NCI-H2196 (cell line): ENCODE measurements at regions not wholly inside any gene's neighbourhood (a gene's known extent, or its start where the extent isn't known, plus 50 kb on each side); places are given as distances from the start of the nearest gene placed in this dataset.
"Not testable (repeated sequence)": the region's sequence is repeated elsewhere in the genome, so short reads cannot be mapped to it uniquely, and the experiment has no call there.

Experiments
- DNase-seq: peaks from one replicate; lab custom pipeline; 2025; ENCODE audit not compliant: unreplicated experiment; lab: John Stamatoyannopoulos, UW

- peak; percentile 77 for DNase-seq
Measured at GRCh38 chr1:121097127-121097866, 86.8 kb downstream of the FAM72B start.

GRCh38 chr1:121097867-121098215, 86.3 kb downstream of the FAM72B start:
- DNase-seq, result not testable (repeated sequence)

- DNase-seq, result not testable (repeated sequence)
Measured at GRCh38 chr1:121109025-121109424, 75.1 kb downstream of the FAM72B start.

GRCh38 chr1:121116522-121117297, 67.4 kb downstream of the FAM72B start:
- DNase-seq, result not testable (repeated sequence)

GRCh38 chr1:121117298-121117611, 66.9 kb downstream of the FAM72B start:
- not testable (repeated sequence) for DNase-seq

GRCh38 chr1:121117622-121118479, 66.3 kb downstream of the FAM72B start:
- not testable (repeated sequence) for DNase-seq
